Cardiac muscle cell (in vitro differentiated cells and primary cell): ENCODE measurements at regions not wholly inside any gene's neighbourhood (a gene's known extent, or its start where the extent isn't known, plus 50 kb on each side); places are given as distances from the start of the nearest gene placed in this dataset.
A peak's percentile ranks its signal among the peaks of the same experiment; 100 is the strongest.

Source experiments
- DNase-seq, 2 donors: peaks; one replicate each; pipeline versions ENCODE4 v3.0.0 to v3.0.0-alpha.2; 2010 to 2017; ENCODE audit warnings: low read depth in 1 of 2, low spot score in 1 of 2
- H3K27ac ChIP-seq: fragments of 200-600 bp; sonication (generic); 2 replicates; pipeline ENCODE4 v1.5.1; 2016
- H3K27me3 ChIP-seq: fragments of 200-600 bp; sonication (generic); 2 replicates; pipeline ENCODE4 v1.6.0; 2016; ENCODE audit warnings: control low read depth
- H3K36me3 ChIP-seq: fragments of 200-600 bp; sonication (generic); 2 replicates; pipeline ENCODE4 v1.5.1; 2016; ENCODE audit warnings: control low read depth
- H3K4me1 ChIP-seq: fragments of 200-600 bp; sonication (generic); 2 replicates; pipeline ENCODE4 v1.8.1; 2017; ENCODE audit warnings: low read depth, mild to moderate bottlenecking, mixed run types
- H3K4me3 ChIP-seq: fragments of 200-600 bp; sonication (generic); 2 replicates; pipeline ENCODE4 v1.5.1; 2016; ENCODE audit warnings: mild to moderate bottlenecking
- H3K9me3 ChIP-seq: fragments of 200-600 bp; sonication (generic); 2 replicates; pipeline ENCODE4 v1.5.1; 2017; ENCODE audit warnings: low read depth, mild to moderate bottlenecking, control low read depth
- TF ChIP-seq, protein P1 (sequence below): IDR thresholded peaks from 2 replicates; pipeline ENCODE4 v1.5.1; 2012; ENCODE audit warnings: low read depth, mild to moderate bottlenecking, low read length

DNA sequence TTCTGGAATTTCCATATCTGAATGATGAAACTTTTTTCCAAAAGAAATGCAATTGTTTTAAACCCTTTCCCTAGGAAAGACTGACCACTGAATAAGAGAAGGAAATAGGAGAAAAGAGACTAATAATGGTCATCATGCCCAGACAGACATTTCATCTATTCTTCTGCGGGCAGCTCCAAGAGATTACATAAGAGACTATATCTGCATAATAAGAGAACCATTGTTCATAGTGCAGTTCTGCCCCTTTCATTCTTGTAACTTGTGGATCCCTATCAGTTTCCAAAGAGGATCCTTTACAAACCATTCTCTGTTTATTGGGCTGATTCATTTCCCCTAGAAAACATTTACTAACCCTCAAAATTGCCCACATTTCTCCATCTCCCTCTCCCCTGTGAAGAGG is 197.8 kb downstream of the FSCB start:
- DNase-seq, result peak in 1 of 2 donors; percentile 32
- H3K27ac ChIP-seq, result no peak overlapping the region
- H3K36me3 ChIP-seq, result no peaks in the 10 kb centered on the region
- H3K27me3 ChIP-seq, result no peaks in the 10 kb centered on the region
- H3K4me3 ChIP-seq, result no peak overlapping the region
- H3K4me1 ChIP-seq, result no peaks in the 10 kb centered on the region
- H3K9me3 ChIP-seq, result no peaks in the 10 kb centered on the region
- TF ChIP-seq, protein P1, sequence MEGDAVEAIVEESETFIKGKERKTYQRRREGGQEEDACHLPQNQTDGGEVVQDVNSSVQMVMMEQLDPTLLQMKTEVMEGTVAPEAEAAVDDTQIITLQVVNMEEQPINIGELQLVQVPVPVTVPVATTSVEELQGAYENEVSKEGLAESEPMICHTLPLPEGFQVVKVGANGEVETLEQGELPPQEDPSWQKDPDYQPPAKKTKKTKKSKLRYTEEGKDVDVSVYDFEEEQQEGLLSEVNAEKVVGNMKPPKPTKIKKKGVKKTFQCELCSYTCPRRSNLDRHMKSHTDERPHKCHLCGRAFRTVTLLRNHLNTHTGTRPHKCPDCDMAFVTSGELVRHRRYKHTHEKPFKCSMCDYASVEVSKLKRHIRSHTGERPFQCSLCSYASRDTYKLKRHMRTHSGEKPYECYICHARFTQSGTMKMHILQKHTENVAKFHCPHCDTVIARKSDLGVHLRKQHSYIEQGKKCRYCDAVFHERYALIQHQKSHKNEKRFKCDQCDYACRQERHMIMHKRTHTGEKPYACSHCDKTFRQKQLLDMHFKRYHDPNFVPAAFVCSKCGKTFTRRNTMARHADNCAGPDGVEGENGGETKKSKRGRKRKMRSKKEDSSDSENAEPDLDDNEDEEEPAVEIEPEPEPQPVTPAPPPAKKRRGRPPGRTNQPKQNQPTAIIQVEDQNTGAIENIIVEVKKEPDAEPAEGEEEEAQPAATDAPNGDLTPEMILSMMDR, result no peak

DNA sequence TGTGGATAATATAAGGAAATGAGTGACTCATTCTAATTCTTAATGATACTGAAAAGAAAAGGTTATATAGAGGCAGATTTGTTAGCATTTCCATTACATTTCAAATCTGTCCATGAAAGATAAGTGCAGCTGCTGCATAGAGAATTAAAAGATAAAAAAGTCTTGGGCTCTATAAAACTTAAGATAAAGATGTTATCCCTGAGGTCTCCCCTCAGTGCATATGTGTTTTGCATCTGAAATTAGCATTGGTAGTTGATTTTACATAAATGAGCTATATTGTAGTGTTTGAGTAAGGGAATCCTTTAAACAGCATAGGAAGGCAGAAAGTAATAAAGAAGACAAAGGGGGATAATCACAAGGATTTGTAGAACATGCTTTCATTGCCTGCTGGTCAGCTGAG is 206.2 kb downstream of the FSCB start:
- no peaks in the 10 kb centered on the region for H3K36me3 ChIP-seq
- TF ChIP-seq, protein P1, result no peak
- H3K27ac ChIP-seq, result no peak overlapping the region
- no peak for DNase-seq
- H3K4me1 ChIP-seq, result no peaks in the 10 kb centered on the region
- no peaks in the 10 kb centered on the region for H3K27me3 ChIP-seq
- no peaks in the 10 kb centered on the region for H3K9me3 ChIP-seq
- no peak overlapping the region for H3K4me3 ChIP-seq

DNA sequence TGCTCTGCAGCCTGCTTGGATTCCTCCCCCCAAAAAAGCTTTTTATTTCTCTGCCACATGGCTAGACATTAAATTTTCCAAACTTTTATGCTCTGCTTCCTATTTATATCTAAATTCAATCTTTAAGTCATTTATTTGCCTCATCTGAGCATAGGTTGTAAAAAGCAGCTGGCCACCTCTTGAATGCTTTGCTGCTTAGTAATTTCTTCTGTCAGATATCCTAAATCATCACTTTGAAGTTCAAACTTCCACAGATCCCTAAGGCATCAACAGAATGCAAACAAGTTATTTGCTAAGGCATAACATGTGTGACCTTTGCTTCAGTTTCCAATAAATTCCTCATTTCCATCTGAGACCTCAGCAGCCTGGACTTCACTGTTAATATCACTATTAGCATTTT is 209.6 kb downstream of the FSCB start:
- Histone ChIP-seq H3K27me3 (no peaks in the 10 kb centered on the region), H3K36me3 (no peaks in the 10 kb centered on the region), H3K27ac (no peak overlapping the region), H3K4me1 (no peaks in the 10 kb centered on the region), H3K9me3 (no peaks in the 10 kb centered on the region), H3K4me3 (no peak overlapping the region)
- TF ChIP-seq, protein P1, result no peak
- DNase-seq, result no peak

DNA sequence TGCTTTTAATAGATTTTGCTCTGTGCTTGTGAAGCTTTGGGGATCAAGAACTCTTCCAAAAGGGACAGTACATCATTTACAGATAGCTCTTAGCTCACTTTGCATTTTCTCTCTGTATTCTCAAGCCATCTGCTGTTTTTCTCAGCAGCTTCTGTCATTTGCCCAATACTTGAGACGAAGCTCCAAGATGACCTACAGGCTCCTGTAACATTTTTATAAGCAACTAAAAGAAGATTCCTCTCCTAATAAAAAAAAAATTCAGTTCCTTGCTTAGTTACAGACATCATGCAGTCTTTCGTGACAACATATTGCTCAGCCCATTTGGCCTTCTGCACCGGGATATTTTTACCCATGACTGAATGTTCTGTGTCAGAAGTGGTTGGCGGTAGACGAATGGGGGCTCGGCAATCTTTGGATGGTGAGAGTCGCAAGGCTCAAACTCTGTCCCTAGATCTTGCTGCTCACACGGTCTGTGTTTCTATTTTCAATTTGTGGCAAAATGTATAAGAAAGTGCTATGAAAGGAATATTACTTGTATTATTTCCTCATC is 215.6 kb downstream of the FSCB start:
- Histone ChIP-seq H3K27me3 (no peaks in the 10 kb centered on the region), H3K4me3 (no peak overlapping the region), H3K36me3 (no peaks in the 10 kb centered on the region), H3K27ac (no peak overlapping the region), H3K9me3 (no peaks in the 10 kb centered on the region), H3K4me1 (no peaks in the 10 kb centered on the region)
- no peak for DNase-seq
- TF ChIP-seq, protein P1, result no peak

DNA sequence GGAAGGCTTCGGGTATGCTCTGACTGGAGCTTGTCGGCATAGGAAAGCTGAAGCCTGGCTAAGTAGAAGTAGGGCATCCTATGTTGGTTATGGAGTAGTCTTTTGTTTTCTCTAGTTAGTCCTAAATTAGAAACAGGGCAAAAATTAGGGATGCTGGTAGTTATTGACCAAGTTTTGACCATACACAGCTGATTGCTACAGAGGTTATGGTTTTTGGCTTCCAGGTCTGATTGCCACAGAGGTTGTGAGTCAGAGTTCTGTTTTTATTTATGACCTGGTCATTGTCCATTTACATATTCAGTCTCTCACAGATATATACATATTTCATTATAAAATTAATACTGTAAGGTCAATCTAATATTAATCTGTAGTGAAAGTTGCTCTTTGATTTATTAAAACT is 219.2 kb downstream of the FSCB start:
- Histone ChIP-seq H3K27me3 (no peaks in the 10 kb centered on the region), H3K4me1 (no peaks in the 10 kb centered on the region), H3K9me3 (no peaks in the 10 kb centered on the region), H3K27ac (no peak overlapping the region), H3K4me3 (no peak overlapping the region), H3K36me3 (no peaks in the 10 kb centered on the region)
- TF ChIP-seq, protein P1, result no peak
- peak in 1 of 2 donors; percentile 9 for DNase-seq

DNA sequence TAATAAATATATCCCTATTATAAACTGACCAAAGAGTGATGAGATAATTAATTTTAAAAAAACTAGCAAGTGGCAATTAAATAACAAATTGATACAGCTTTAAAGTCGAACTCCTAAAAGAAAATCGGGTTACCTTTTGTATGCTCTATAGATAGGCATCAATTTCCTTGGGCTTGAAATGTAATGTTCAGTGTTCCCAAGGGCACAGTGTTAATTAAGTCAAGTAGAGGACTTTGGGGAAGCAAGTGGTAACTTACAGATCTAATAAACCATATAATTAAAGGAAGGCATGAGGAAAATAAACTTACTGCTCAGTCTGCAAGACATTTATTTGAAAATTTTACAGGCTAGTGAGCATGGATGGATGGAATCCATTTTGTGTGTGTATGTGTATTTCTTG is 220.9 kb downstream of the FSCB start:
- Histone ChIP-seq H3K4me3 (no peak overlapping the region), H3K36me3 (no peaks in the 10 kb centered on the region), H3K27ac (no peak overlapping the region), H3K9me3 (no peaks in the 10 kb centered on the region), H3K4me1 (no peaks in the 10 kb centered on the region), H3K27me3 (no peaks in the 10 kb centered on the region)
- DNase-seq, result no peak
- TF ChIP-seq, protein P1, result no peak
